GM18858 (cell line): ENCODE measurements at regions not wholly inside any gene's neighbourhood (a gene's known extent, or its start where the extent isn't known, plus 50 kb on each side); places are given as distances from the start of the nearest gene placed in this dataset.

Experiments used
- ATAC-seq: cut with Tn5 transposase; IDR thresholded peaks from one replicate; pipeline ENCODE4 v1.9.1; 2021; ENCODE audit not compliant: unreplicated experiment

DNA sequence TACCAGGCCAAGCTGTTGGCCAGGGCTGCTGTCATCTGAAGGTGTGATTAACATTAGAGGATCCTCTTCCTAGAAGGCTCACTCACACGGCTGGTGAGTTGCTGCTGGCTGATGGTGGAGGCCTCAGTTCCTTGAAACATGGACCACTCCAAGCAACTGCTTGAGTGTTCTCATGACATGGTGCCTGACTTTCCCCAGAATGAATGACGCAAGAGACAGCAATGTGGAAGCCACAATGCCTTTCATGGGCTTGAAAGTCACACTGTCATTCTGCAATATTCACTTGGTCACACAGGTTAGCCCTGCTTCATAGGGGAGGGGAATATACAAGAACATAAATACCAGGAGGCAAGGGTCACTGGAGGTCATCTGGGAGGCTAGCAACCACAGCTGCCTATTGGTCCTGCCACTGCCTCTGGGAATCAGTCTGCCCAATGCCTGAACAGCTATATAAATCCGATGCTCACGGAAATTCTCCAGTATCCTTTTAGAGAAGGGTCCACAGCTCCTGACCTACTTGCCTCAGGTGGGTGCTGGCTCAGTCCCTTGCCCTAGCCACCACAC lies 97.1 kb upstream of the MAML3 start:
- no peak for ATAC-seq

- ATAC-seq = no peak
These were observed 95.4 kb upstream of the MAML3 start for GRCh38 chr4:140249351-140249750.

DNA sequence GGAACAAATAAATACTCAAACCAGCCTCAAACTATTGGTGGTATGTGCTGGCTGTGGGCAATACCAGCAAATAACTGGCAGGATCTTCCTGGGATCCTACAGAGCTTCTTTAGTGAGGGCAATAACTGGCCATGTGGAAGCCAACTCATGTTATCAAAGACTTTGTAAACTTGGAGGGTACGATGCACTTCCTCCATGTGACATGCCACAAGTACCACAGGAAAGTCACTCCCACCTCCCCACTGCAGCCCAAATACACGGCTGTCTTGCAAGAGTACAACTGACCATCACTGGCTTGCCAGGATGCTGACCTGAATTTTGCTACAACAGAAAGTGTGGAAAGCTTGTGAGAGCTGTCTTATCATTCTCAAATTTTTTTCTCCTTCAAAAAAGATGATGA lies 93.3 kb upstream of the MAML3 start:
- ATAC-seq = no peak

- no peak for ATAC-seq
These were observed 92.2 kb upstream of the MAML3 start for GRCh38 chr4:140246216-140246615.

GRCh38 chr4:140244328-140244727 lies 90.3 kb upstream of the MAML3 start:
- ATAC-seq = no peak

GRCh38 chr4:140243278-140243753 lies 89.3 kb upstream of the MAML3 start:
- peak; percentile 81 for ATAC-seq

GRCh38 chr4:140242357-140243277 lies 88.6 kb upstream of the MAML3 start:
- ATAC-seq = peak; percentile 43

DNA sequence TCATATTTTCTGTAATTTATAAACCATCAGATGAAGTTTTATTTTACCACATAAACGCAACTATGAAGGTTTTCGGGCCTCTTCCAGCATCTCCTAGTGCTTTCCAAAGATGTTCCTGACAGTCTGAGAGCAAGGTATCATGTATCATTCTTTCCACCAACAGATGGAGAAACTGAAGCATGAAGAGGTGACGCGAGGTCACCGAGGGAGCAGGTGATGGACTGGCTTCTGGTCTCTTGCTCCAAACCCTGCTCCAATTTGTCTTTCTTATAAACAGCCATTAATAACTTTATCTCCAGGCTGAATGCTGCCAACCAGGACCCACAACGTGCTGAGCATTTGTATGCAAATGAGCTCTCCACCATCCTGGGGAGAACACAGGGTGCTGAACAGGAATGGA lies 86.3 kb upstream of the MAML3 start:
- ATAC-seq = no peak

DNA sequence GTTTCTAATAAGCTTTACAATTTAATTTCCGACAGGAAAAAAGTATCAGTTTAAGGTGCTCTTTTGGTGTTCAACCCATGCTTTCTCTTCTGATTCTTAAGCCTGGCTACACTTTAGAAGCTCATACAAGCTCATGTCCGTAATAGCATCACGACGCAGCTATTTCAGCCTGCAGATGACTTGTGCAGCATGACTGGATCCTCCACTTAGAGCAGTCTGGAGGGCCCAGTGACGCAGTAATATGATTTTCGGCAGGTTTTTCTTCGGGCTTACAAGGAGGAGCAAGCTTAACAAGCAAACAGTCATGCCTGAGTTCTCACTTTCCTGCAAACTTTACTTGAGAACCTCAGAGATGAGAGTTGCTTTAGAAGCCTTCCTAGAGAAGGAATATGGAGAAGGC lies 85.3 kb upstream of the MAML3 start:
- ATAC-seq = no peak

- ATAC-seq = no peak
These were observed 84.5 kb upstream of the MAML3 start for GRCh38 chr4:140238351-140239056.

- no peak for ATAC-seq
These were observed 83.8 kb upstream of the MAML3 start for GRCh38 chr4:140237616-140238350.

GRCh38 chr4:140236654-140237169 lies 82.7 kb upstream of the MAML3 start:
- ATAC-seq = no peak

- ATAC-seq = no peak
These were observed 80.7 kb upstream of the MAML3 start for GRCh38 chr4:140234697-140235060.

- ATAC-seq = no peak
These were observed 80.1 kb upstream of the MAML3 start for GRCh38 chr4:140233791-140234696.

- ATAC-seq = no peak
These were observed 75.9 kb upstream of the MAML3 start for GRCh38 chr4:140229881-140230280.

DNA sequence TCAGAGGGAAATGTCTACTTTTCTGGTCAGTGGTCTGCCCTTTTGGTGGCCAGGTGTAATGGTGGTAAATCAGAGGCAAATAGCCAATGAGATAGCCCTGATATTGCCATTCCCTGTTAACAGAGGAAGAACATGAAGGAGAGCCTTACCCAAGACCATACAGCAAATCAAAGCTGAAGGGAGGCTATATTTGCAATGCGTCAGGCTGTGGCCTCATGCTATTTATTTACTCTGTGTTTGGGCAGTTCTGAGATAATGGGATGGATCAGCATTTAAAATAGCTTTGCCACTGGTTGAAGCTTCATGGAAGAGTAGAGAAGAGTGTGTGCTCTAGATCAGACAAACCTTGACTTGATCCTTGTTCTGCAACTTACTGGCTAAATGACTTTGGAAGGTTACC lies 73.3 kb upstream of the MAML3 start:
- ATAC-seq = no peak

DNA sequence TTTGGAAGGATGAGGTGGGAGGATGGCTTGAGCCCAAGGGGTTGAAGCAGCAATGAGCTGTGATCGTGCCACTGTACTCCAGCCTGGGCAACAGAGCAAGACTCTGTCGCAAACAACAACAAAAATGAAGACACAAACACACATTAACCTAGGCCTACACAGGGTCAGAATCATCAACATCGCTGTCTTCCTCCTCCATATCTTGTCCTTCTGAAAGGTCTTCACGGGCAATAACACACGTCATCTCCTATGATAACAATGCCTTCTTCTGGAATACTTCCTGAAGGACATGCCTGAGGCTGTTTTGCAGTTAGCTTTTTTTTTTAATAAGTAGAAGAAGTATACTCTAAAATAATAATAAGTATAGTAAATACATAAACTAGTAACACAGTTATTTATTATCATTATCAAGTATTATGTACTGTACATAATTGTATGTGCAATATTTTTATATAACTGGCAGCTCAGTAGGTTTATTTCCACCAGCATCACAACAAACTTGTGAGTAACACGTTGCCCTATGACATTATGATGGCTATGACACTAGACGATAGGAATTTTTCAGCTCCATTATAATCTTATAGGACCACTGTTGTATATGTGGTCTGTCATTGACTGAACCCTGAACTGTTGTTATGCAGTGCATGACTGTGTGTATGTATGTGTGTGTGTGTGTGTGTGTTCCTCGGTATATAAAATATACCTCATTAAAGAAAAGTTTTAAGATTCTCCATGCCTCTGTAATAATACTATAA lies 69.2 kb upstream of the MAML3 start:
- no peak for ATAC-seq

- ATAC-seq = no peak
These were observed 68.2 kb upstream of the MAML3 start for GRCh38 chr4:140222171-140222570.

GRCh38 chr4:140220058-140220457 lies 66.1 kb upstream of the MAML3 start:
- no peak for ATAC-seq
